ENCODE measurements at regions not wholly inside any gene's neighbourhood (a gene's known extent, or its start where the extent isn't known, plus 50 kb on each side); places are given as distances from the start of the nearest gene placed in this dataset.
"Not testable (repeated sequence)": the region's sequence is repeated elsewhere in the genome, so short reads cannot be mapped to it uniquely, and the experiment has no call there.

DNA sequence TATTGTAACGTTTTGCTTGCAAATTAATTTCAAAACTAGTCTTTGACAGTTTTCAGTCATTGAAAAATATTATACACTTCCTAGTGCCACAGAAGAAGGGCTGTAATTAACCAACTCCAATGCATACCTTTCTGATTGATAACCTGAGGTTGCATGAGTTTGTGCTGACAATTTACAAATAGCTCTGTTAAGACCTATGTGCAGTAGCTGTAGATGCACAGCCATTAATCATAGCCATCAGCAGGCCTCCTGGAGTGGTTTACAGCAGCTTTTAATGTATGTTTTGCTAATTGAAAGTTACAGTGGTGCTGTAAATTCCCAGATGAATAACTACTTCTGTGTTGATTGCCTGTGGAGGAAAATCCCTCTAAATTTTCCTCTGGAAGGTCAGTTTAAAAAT lies 758.1 kb downstream of the SH3BGRL start:
- DNase-seq: no peak
- TF ChIP-seq, protein P1, sequence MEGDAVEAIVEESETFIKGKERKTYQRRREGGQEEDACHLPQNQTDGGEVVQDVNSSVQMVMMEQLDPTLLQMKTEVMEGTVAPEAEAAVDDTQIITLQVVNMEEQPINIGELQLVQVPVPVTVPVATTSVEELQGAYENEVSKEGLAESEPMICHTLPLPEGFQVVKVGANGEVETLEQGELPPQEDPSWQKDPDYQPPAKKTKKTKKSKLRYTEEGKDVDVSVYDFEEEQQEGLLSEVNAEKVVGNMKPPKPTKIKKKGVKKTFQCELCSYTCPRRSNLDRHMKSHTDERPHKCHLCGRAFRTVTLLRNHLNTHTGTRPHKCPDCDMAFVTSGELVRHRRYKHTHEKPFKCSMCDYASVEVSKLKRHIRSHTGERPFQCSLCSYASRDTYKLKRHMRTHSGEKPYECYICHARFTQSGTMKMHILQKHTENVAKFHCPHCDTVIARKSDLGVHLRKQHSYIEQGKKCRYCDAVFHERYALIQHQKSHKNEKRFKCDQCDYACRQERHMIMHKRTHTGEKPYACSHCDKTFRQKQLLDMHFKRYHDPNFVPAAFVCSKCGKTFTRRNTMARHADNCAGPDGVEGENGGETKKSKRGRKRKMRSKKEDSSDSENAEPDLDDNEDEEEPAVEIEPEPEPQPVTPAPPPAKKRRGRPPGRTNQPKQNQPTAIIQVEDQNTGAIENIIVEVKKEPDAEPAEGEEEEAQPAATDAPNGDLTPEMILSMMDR (IDR thresholded peaks at IDR 0.05; ENCODE audit: low read depth, low read length): no peak
- Histone ChIP-seq H3K27ac (no peak overlapping the region), H3K36me3 (no peaks in the 10 kb centered on the region), H3K27me3 (ENCODE audit: insufficient read depth, low read depth, severe bottlenecking) (no peaks in the 10 kb centered on the region), H3K9me3 (ENCODE audit: severe bottlenecking) (no peaks in the 10 kb centered on the region), H3K4me3 (ENCODE audit: low read depth, low read length) (no peak overlapping the region)

DNA sequence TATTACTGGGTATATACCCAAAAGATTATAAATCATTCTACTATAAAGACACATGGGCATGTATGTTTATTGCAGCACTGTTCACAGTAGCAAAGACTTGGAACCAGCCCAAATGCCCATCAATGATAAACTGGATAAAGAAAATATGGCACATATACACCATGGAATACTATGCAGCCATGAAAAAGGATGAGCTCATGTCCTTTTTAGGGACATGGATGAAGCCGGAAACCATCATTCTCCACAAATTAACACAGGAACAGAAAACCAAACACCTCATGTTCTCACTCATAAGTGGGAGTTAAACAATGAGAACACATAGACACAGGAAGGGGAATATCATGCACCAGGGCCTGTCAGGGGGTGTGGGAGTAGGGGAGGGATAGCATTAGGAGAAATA lies 772.5 kb downstream of the SH3BGRL start:
- H3K36me3 ChIP-seq; DNase-seq; H3K27ac ChIP-seq; H3K9me3 ChIP-seq (ENCODE audit: severe bottlenecking); H3K4me3 ChIP-seq (ENCODE audit: low read depth, low read length); H3K27me3 ChIP-seq (ENCODE audit: insufficient read depth, low read depth, severe bottlenecking): not testable (repeated sequence)

DNA sequence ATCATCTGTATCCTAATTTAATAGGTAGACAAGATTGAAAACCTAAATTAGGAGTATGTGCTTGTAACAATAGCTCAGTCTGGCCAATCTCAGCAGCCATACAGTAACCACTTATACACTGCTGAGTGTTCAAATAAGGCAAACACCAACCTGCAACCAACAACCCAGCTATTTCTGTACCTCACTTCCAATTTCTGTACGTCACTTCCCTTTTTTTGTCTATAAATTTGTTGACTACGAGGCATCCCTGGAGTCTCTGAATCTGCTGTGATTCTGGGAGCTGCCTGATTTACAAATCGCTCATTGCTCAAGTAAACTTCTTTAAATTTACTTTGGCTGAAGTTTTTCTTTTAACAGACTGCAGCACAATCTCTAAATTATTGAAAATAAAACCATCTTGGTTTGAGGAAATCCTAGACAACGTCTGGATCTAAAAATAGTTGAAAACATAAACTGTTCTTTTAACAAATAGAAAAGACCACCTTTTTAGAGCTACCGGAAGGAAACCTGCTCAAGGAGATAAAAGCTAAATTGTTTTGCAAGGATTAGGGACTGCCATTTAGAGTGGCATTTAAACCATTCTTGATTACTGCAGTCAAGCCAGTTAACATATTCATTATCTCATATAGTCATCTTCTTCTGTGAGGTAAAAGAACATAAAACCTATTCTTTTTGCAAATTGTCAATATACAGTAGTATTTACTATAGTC lies 778.1 kb downstream of the SH3BGRL start:
- Histone ChIP-seq H3K27ac (no peak overlapping the region), H3K36me3 (no peaks in the 10 kb centered on the region), H3K4me3 (ENCODE audit: low read depth, low read length) (no peak overlapping the region), H3K9me3 (ENCODE audit: severe bottlenecking) (no peaks in the 10 kb centered on the region), H3K27me3 (ENCODE audit: insufficient read depth, low read depth, severe bottlenecking) (peaks cover 6% of the 10 kb centered on the region)
- DNase-seq: no peak
- TF ChIP-seq, protein P1 (IDR thresholded peaks at IDR 0.05; ENCODE audit: low read depth, low read length): no peak

DNA sequence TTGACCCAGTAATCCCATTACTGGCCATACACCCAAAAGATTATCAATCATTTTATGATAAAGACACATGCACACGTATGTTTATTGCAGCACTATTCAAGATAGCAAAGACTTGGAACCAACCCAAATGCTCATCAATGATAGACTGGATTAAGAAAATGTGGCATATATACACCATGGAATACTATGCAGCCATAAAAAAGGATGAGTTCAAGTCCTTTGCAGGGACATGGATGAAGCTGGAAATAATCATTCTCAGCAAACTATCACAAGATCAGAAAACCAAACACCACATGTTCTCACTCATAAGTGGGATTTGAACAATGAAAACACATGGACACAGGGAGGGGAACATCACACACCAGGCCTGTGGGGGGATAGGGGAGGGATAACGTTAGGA lies 785.3 kb downstream of the SH3BGRL start:
- not testable (repeated sequence) for H3K9me3 ChIP-seq (ENCODE audit: severe bottlenecking); H3K4me3 ChIP-seq (ENCODE audit: low read depth, low read length); DNase-seq; H3K36me3 ChIP-seq; H3K27ac ChIP-seq
- H3K27me3 ChIP-seq (ENCODE audit: insufficient read depth, low read depth, severe bottlenecking): peaks cover 13% of the 10 kb centered on the region

DNA sequence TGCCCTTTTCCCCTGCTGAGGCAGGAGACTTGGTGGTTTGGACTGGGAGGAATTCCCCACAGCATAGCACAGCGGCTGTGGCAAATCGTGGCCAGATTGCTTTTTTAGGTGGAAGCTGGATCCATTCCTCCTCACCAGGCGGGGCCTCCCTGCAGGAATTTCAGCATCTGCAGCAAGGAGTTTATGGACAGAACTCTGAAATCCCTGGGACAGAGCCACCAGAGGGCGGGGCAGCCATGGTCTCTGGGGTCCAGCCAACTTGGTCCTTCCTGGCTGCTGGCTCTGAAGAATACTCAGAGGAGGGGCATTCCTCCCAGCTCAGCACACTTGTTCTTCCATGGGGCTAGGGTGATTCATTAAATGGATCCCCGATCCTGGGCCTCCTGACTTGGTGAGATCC lies 794.3 kb downstream of the SH3BGRL start:
- no peak overlapping the region for H3K27ac ChIP-seq
- TF ChIP-seq, protein P1 (IDR thresholded peaks at IDR 0.05; ENCODE audit: low read depth, low read length): no peak
- no peaks in the 10 kb centered on the region for H3K27me3 ChIP-seq (ENCODE audit: insufficient read depth, low read depth, severe bottlenecking)
- no peak overlapping the region for H3K4me3 ChIP-seq (ENCODE audit: low read depth, low read length)
- no peak for DNase-seq
- no peaks in the 10 kb centered on the region for H3K9me3 ChIP-seq (ENCODE audit: severe bottlenecking)
- no peaks in the 10 kb centered on the region for H3K36me3 ChIP-seq

DNA sequence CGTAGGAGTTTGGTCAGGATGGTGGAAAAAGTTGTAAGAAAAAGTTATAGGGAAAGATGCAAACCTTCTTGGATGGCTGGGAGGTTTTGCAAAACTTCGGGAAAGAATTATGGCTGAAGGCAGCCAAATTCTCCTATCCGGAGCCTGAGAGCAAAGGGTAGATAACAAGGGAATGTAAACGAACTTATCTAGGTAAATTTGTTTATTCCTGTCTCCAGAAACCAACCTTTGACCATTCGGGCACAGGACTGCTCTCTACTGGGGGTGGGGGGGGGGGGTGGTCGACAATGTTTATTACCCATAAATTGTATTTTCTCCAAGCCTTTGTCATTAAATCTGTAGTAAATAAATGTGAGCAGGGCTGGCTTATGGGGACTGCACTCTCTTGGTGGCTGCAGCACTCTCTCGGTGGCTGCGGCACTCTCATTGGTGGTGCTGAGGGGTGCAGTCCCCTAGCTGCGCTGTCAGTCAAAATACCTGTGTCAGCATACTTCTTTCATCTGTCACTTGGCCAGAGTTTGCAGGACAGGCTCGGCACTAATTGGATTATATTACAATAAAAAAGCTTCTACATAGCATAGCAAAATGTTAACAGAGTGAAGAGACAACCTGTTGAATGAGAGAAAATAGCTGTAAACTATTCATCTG lies 827.8 kb downstream of the SH3BGRL start:
- Histone ChIP-seq H3K27me3 (ENCODE audit: insufficient read depth, low read depth, severe bottlenecking) (peaks cover 20% of the 10 kb centered on the region), H3K27ac (no peak overlapping the region), H3K4me3 (ENCODE audit: low read depth, low read length) (no peak overlapping the region), H3K36me3 (no peaks in the 10 kb centered on the region), H3K9me3 (ENCODE audit: severe bottlenecking) (no peaks in the 10 kb centered on the region)
- DNase-seq: no peak
- TF ChIP-seq, protein P1 (IDR thresholded peaks at IDR 0.05; ENCODE audit: low read depth, low read length): no peak

DNA sequence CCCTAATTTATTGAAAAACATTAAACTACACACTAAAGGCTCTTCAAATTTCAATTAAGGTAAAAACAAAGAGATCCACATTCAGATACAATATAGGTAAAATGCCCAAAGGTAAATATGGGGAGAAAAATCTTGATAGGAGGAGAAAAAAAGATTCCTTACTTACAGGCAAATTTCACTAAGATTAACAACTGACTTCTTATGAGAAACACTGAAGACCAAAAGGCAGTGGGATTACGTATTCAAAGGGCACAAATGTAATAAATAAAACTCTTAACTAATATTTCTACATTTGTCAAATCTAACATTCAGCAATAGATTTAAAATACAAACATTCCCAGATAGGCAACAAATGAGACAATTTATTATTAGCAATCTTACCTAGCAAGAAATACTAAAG lies 829.3 kb downstream of the SH3BGRL start:
- no peak for DNase-seq
- no peaks in the 10 kb centered on the region for H3K9me3 ChIP-seq (ENCODE audit: severe bottlenecking)
- H3K27me3 ChIP-seq (ENCODE audit: insufficient read depth, low read depth, severe bottlenecking): peaks cover 20% of the 10 kb centered on the region
- TF ChIP-seq, protein P1 (IDR thresholded peaks at IDR 0.05; ENCODE audit: low read depth, low read length): no peak
- no peak overlapping the region for H3K27ac ChIP-seq
- no peak overlapping the region for H3K4me3 ChIP-seq (ENCODE audit: low read depth, low read length)
- no peaks in the 10 kb centered on the region for H3K36me3 ChIP-seq

Data from WERI-Rb-1 (cell line).